ENCODE measurements at regions not wholly inside any gene's neighbourhood (a gene's known extent, or its start where the extent isn't known, plus 50 kb on each side); places are given as distances from the start of the nearest gene placed in this dataset.

DNA sequence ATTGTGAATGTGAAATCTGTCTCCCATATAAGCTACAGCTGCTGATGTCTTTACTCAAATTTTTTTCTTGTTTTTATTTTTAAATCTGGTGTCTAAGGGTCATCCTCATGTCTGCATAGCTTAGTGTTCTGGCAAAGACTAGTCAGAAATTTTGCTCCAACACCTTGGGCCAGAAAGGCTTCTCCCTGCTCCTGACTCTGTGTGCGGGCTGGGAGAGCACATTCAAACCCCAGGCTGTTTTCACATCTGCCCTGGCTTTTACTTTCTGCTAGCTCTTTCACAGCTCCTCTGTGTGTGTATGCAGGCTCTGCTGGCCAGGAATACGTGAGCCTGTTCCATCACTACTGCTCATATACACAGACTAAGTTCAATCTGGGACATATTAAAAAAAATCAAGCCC lies 102.9 kb upstream of the RIOK3 start:
- H3K56ac ChIP-seq (ENCODE audit: insufficient read length, low read depth, low read length), result no peak overlapping the region
- no peak overlapping the region for H2BK120ac ChIP-seq (ENCODE audit: low read depth, low read length, poor library complexity, severe bottlenecking)
- H3K14ac ChIP-seq (ENCODE audit: insufficient read depth, low read length), result no peak overlapping the region
- peaks cover 0 to 3% of the 10 kb centered on the region in 2 experiments; a peak in 1 of 4 replicates for H3K4me1 Mint-ChIP-seq
- H3K27ac ChIP-seq (ENCODE audit: insufficient read length, low read depth, low read length), result no peak overlapping the region
- no peak overlapping the region for H2BK15ac ChIP-seq (ENCODE audit: low read depth, low read length)
- WGBS (ENCODE audit: extremely low coverage, insufficient read length, low lambda C conversion rate), result no CpG with 5 or more reads among the region's 2 CpGs
- no peaks in the 10 kb centered on the region for H3K4me1 ChIP-seq (ENCODE audit: insufficient read depth, low read length)
- H3K23me2 ChIP-seq (ENCODE audit: insufficient read length, low read depth, low read length, poor library complexity, severe bottlenecking), result no peaks in the 10 kb centered on the region
- H2BK20ac ChIP-seq (ENCODE audit: low read depth, low read length, poor library complexity, severe bottlenecking), result no peak overlapping the region
- no peak overlapping the region for H3K9ac ChIP-seq (ENCODE audit: extremely low read depth, insufficient read length, low read length)
- H2AFZ ChIP-seq (ENCODE audit: low read length), result no peak overlapping the region
- H3K4ac ChIP-seq (ENCODE audit: low read depth, low read length), result no peak overlapping the region
- no peak overlapping the region for H3K23ac ChIP-seq (ENCODE audit: insufficient read length, low read depth, low read length)
- H3K27me3 Mint-ChIP-seq (ENCODE audit: low read depth), result no peaks in the 10 kb centered on the region
- no peaks in the 10 kb centered on the region for H3K79me1 ChIP-seq (ENCODE audit: insufficient read depth, low read depth, low read length, poor library complexity, severe bottlenecking)
- peaks cover 0 to 12% (median 12%) of the 10 kb centered on the region in 3 experiments; a peak in 5 of 7 replicates for H3K36me3 Mint-ChIP-seq (ENCODE audit: insufficient read depth in 1 of 3, low read depth in 3 of 3)
- H3T11ph ChIP-seq (ENCODE audit: low read length), result no peak overlapping the region
- H4K8ac ChIP-seq (replicated peaks; ENCODE audit: insufficient read length, low read depth, low read length), result no peak overlapping the region
- no peaks in the 10 kb centered on the region for H3K9me3 Mint-ChIP-seq
- no peak overlapping the region for H3K18ac ChIP-seq (ENCODE audit: insufficient read length, low read depth, low read length)
- H2BK12ac ChIP-seq (ENCODE audit: insufficient read length, low read depth, low read length), result no peak overlapping the region
- no peak overlapping the region for H3K4me3 Mint-ChIP-seq
- no peak for DNase-seq
- no peak overlapping the region for H4K5ac ChIP-seq (ENCODE audit: insufficient read length, low read depth, low read length)
- H3K27ac Mint-ChIP-seq, result no peak overlapping the region
- no peak overlapping the region for H2AK5ac ChIP-seq (ENCODE audit: insufficient read length, low read length)
- TF ChIP-seq, protein P1, sequence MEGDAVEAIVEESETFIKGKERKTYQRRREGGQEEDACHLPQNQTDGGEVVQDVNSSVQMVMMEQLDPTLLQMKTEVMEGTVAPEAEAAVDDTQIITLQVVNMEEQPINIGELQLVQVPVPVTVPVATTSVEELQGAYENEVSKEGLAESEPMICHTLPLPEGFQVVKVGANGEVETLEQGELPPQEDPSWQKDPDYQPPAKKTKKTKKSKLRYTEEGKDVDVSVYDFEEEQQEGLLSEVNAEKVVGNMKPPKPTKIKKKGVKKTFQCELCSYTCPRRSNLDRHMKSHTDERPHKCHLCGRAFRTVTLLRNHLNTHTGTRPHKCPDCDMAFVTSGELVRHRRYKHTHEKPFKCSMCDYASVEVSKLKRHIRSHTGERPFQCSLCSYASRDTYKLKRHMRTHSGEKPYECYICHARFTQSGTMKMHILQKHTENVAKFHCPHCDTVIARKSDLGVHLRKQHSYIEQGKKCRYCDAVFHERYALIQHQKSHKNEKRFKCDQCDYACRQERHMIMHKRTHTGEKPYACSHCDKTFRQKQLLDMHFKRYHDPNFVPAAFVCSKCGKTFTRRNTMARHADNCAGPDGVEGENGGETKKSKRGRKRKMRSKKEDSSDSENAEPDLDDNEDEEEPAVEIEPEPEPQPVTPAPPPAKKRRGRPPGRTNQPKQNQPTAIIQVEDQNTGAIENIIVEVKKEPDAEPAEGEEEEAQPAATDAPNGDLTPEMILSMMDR (conservative IDR thresholded peaks at IDR 0.05), result no peak
- H4K20me1 ChIP-seq (ENCODE audit: control insufficient read depth, insufficient read depth, insufficient read length), result no peaks in the 10 kb centered on the region
- no peak overlapping the region for H3K4me2 ChIP-seq (ENCODE audit: insufficient read depth, insufficient read length, low read length)
- no peaks in the 10 kb centered on the region for H3K9me3 ChIP-seq (ENCODE audit: control insufficient read depth, low read depth, low read length)
- H4K91ac ChIP-seq (ENCODE audit: insufficient read length, low read depth, low read length), result no peak overlapping the region
- no peaks in the 10 kb centered on the region for H3K79me2 ChIP-seq (ENCODE audit: insufficient read depth, low read length)
- H2BK5ac ChIP-seq (ENCODE audit: insufficient read length, low read length), result no peak overlapping the region
- H3K27me3 ChIP-seq (ENCODE audit: insufficient read depth, low read length), result no peaks in the 10 kb centered on the region
